WI38 (cell line): ENCODE measurements at regions not wholly inside any gene's neighbourhood (a gene's known extent, or its start where the extent isn't known, plus 50 kb on each side); places are given as distances from the start of the nearest gene placed in this dataset.

Source experiments
- H3K4me3 ChIP-seq: 2 replicates; pipeline ENCODE4 v1.5.1; 2011; ENCODE audit warnings: low read depth, mild to moderate bottlenecking, control low read depth, low read length
- CTCF ChIP-seq: IDR thresholded peaks from 2 replicates; pipeline ENCODE4 v1.5.1; 2012; ENCODE audit warnings: low read depth, mild to moderate bottlenecking, control low read depth, low read length

GRCh38 chr7:113456533-113456932 is 338.2 kb upstream of the SMIM30 start:
- TF ChIP-seq CTCF: no peak
- H3K4me3 ChIP-seq: no peak overlapping the region

- no peak for TF ChIP-seq CTCF
- H3K4me3 ChIP-seq: no peak overlapping the region
Observed at GRCh38 chr7:113454597-113455169, 336.3 kb upstream of the SMIM30 start.

- H3K4me3 ChIP-seq: no peak overlapping the region
- no peak for TF ChIP-seq CTCF
Observed at GRCh38 chr7:113452245-113452644, 333.9 kb upstream of the SMIM30 start.

- H3K4me3 ChIP-seq: no peak overlapping the region
- TF ChIP-seq CTCF: no peak
Observed at GRCh38 chr7:113446791-113447190, 328.4 kb upstream of the SMIM30 start.

- TF ChIP-seq CTCF: no peak
- no peak overlapping the region for H3K4me3 ChIP-seq
Observed at GRCh38 chr7:113446391-113446790, 328.0 kb upstream of the SMIM30 start.

- H3K4me3 ChIP-seq: no peak overlapping the region
- no peak for TF ChIP-seq CTCF
Observed at GRCh38 chr7:113444261-113444660, 325.9 kb upstream of the SMIM30 start.

GRCh38 chr7:113440173-113440572 is 321.8 kb upstream of the SMIM30 start:
- no peak for TF ChIP-seq CTCF
- no peak overlapping the region for H3K4me3 ChIP-seq
